ENCODE measurements at regions not wholly inside any gene's neighbourhood (a gene's known extent, or its start where the extent isn't known, plus 50 kb on each side); places are given as distances from the start of the nearest gene placed in this dataset.

- no peak overlapping the region for H3K4me3 Mint-ChIP-seq
Measured at GRCh38 chr6:14187406-14187805, 69.8 kb downstream of the CD83 start.

GRCh38 chr6:14189074-14189473 is 71.5 kb downstream of the CD83 start:
- Mint-ChIP-seq H3K36me3 (ENCODE audit: insufficient read depth in 2 of 2) (no peaks in the 10 kb centered on the region), H3K9me3 (no peaks in the 10 kb centered on the region), H3K27me3 (ENCODE audit: low read depth) (peaks cover 11% of the 10 kb centered on the region), H3K27ac (no peak overlapping the region), H3K4me1 (ENCODE audit: low read depth) (no peaks in the 10 kb centered on the region), H3K4me3 (no peak overlapping the region)
- ATAC-seq (replicated peaks in 1 of 2) (no peak), DNase-seq (no peak)

More at GRCh38 chr6:14187406-14187805, 69.8 kb downstream of the CD83 start:
- DNase-seq (no peak), ATAC-seq (replicated peaks in 1 of 2) (no peak)
- Mint-ChIP-seq H3K27ac (no peak overlapping the region), H3K27me3 (ENCODE audit: low read depth) (no peaks in the 10 kb centered on the region), H3K9me3 (no peaks in the 10 kb centered on the region), H3K36me3 (ENCODE audit: insufficient read depth in 2 of 2) (no peaks in the 10 kb centered on the region), H3K4me1 (ENCODE audit: low read depth) (no peaks in the 10 kb centered on the region)

- H3K36me3 Mint-ChIP-seq (ENCODE audit: insufficient read depth in 2 of 2) = no peaks in the 10 kb centered on the region
- H3K27me3 Mint-ChIP-seq (ENCODE audit: low read depth) = peaks cover 11% of the 10 kb centered on the region
- no peak overlapping the region for H3K4me3 Mint-ChIP-seq
- DNase-seq (no peak), ATAC-seq (replicated peaks in 1 of 2) (no peak)
- H3K9me3 Mint-ChIP-seq = no peaks in the 10 kb centered on the region
- H3K4me1 Mint-ChIP-seq (ENCODE audit: low read depth) = no peaks in the 10 kb centered on the region
- no peak overlapping the region for H3K27ac Mint-ChIP-seq
Measured at GRCh38 chr6:14190191-14190928, 72.8 kb downstream of the CD83 start.

- Mint-ChIP-seq H3K27ac (no peak overlapping the region), H3K27me3 (ENCODE audit: low read depth) (peaks cover 11% of the 10 kb centered on the region), H3K9me3 (no peaks in the 10 kb centered on the region), H3K36me3 (ENCODE audit: insufficient read depth in 2 of 2) (no peaks in the 10 kb centered on the region), H3K4me3 (no peak overlapping the region), H3K4me1 (ENCODE audit: low read depth) (no peaks in the 10 kb centered on the region)
- ATAC-seq (replicated peaks in 1 of 2) (no peak), DNase-seq (no peak)
Measured at GRCh38 chr6:14190929-14191224, 73.3 kb downstream of the CD83 start.

GRCh38 chr6:14191761-14192160 is 74.2 kb downstream of the CD83 start:
- Mint-ChIP-seq H3K9me3 (no peaks in the 10 kb centered on the region), H3K4me1 (ENCODE audit: low read depth) (no peaks in the 10 kb centered on the region), H3K4me3 (no peak overlapping the region), H3K27ac (no peak overlapping the region), H3K27me3 (ENCODE audit: low read depth) (peaks cover 11% of the 10 kb centered on the region), H3K36me3 (ENCODE audit: insufficient read depth in 2 of 2) (no peaks in the 10 kb centered on the region)
- DNase-seq (no peak), ATAC-seq (replicated peaks in 1 of 2) (no peak)

- H3K27ac Mint-ChIP-seq = no peak overlapping the region
- no peak overlapping the region for H3K4me3 Mint-ChIP-seq
- DNase-seq (no peak), ATAC-seq (replicated peaks in 1 of 2) (no peak)
- H3K9me3 Mint-ChIP-seq = no peaks in the 10 kb centered on the region
- H3K27me3 Mint-ChIP-seq (ENCODE audit: low read depth) = peaks cover 11% of the 10 kb centered on the region
- H3K36me3 Mint-ChIP-seq (ENCODE audit: insufficient read depth in 2 of 2) = no peaks in the 10 kb centered on the region
- H3K4me1 Mint-ChIP-seq (ENCODE audit: low read depth) = no peaks in the 10 kb centered on the region
Measured at GRCh38 chr6:14192216-14192788, 74.7 kb downstream of the CD83 start.

- no peak overlapping the region for H3K4me3 Mint-ChIP-seq
- ATAC-seq (replicated peaks in 1 of 2) (no peak), DNase-seq (no peak)
- no peak overlapping the region for H3K27ac Mint-ChIP-seq
- no peaks in the 10 kb centered on the region for H3K9me3 Mint-ChIP-seq
- peaks cover 11% of the 10 kb centered on the region for H3K27me3 Mint-ChIP-seq (ENCODE audit: low read depth)
- H3K36me3 Mint-ChIP-seq (ENCODE audit: insufficient read depth in 2 of 2) = no peaks in the 10 kb centered on the region
- no peaks in the 10 kb centered on the region for H3K4me1 Mint-ChIP-seq (ENCODE audit: low read depth)
Measured at GRCh38 chr6:14193524-14193923, 76.0 kb downstream of the CD83 start.

GRCh38 chr6:14194483-14194882 is 76.9 kb downstream of the CD83 start:
- no peaks in the 10 kb centered on the region for H3K9me3 Mint-ChIP-seq

GRCh38 chr6:14194976-14195375 is 77.4 kb downstream of the CD83 start:
- no peak for DNase-seq
- Mint-ChIP-seq H3K27me3 (ENCODE audit: low read depth) (peaks cover 11% of the 10 kb centered on the region), H3K4me1 (ENCODE audit: low read depth) (no peaks in the 10 kb centered on the region), H3K9me3 (peaks cover 0 to under 1% of the 10 kb centered on the region in 2 donors), H3K27ac (no peak overlapping the region), H3K36me3 (ENCODE audit: insufficient read depth in 2 of 2) (no peaks in the 10 kb centered on the region), H3K4me3 (no peak overlapping the region)
- no peak for ATAC-seq (replicated peaks in 1 of 2)

More at GRCh38 chr6:14194483-14194882, 76.9 kb downstream of the CD83 start:
- no peak for ATAC-seq (replicated peaks in 1 of 2)
- Mint-ChIP-seq H3K27ac (no peak overlapping the region), H3K4me3 (no peak overlapping the region), H3K4me1 (ENCODE audit: low read depth) (no peaks in the 10 kb centered on the region), H3K27me3 (ENCODE audit: low read depth) (peaks cover 11% of the 10 kb centered on the region), H3K36me3 (ENCODE audit: insufficient read depth in 2 of 2) (no peaks in the 10 kb centered on the region)
- no peak for DNase-seq

- DNase-seq (no peak), ATAC-seq (replicated peaks in 1 of 2) (no peak)
- H3K4me3 Mint-ChIP-seq = no peak overlapping the region
- peaks cover 11% of the 10 kb centered on the region for H3K27me3 Mint-ChIP-seq (ENCODE audit: low read depth)
- no peak overlapping the region for H3K27ac Mint-ChIP-seq
- H3K9me3 Mint-ChIP-seq = peaks cover 2 to 4% of the 10 kb centered on the region in 2 donors
- H3K36me3 Mint-ChIP-seq (ENCODE audit: insufficient read depth in 2 of 2) = peaks cover 0 to 2% of the 10 kb centered on the region in 2 donors
- H3K4me1 Mint-ChIP-seq (ENCODE audit: low read depth) = no peaks in the 10 kb centered on the region
Measured at GRCh38 chr6:14196026-14196425, 78.5 kb downstream of the CD83 start.

- Mint-ChIP-seq H3K27ac (no peak overlapping the region), H3K27me3 (ENCODE audit: low read depth) (peaks cover 11% of the 10 kb centered on the region), H3K4me1 (ENCODE audit: low read depth) (no peaks in the 10 kb centered on the region), H3K9me3 (peaks cover 2 to 4% of the 10 kb centered on the region in 2 donors), H3K4me3 (no peak overlapping the region), H3K36me3 (ENCODE audit: insufficient read depth in 2 of 2) (peaks cover 0 to 2% of the 10 kb centered on the region in 2 donors)
- ATAC-seq (replicated peaks in 1 of 2) = no peak
- DNase-seq = no peak
Measured at GRCh38 chr6:14197118-14197517, 79.5 kb downstream of the CD83 start.

GRCh38 chr6:14200047-14200446 is 82.5 kb downstream of the CD83 start:
- Mint-ChIP-seq H3K9me3 (peaks cover 2 to 4% of the 10 kb centered on the region in 2 donors), H3K4me1 (ENCODE audit: low read depth) (no peaks in the 10 kb centered on the region), H3K27me3 (ENCODE audit: low read depth) (no peaks in the 10 kb centered on the region), H3K4me3 (no peak overlapping the region), H3K36me3 (ENCODE audit: insufficient read depth in 2 of 2) (peaks cover 0 to 2% of the 10 kb centered on the region in 2 donors), H3K27ac (no peak overlapping the region)
- ATAC-seq (replicated peaks in 1 of 2) (no peak), DNase-seq (no peak)

GRCh38 chr6:14202947-14203346 is 85.4 kb downstream of the CD83 start:
- Mint-ChIP-seq H3K27ac (no peak overlapping the region), H3K9me3 (peaks cover 2 to 4% of the 10 kb centered on the region in 2 donors), H3K4me1 (ENCODE audit: low read depth) (peaks cover 12% of the 10 kb centered on the region), H3K27me3 (ENCODE audit: low read depth) (no peaks in the 10 kb centered on the region), H3K4me3 (no peak overlapping the region), H3K36me3 (ENCODE audit: insufficient read depth in 2 of 2) (peaks cover 0 to 2% of the 10 kb centered on the region in 2 donors)
- ATAC-seq (replicated peaks in 1 of 2) = no peak
- no peak for DNase-seq

- H3K9me3 Mint-ChIP-seq = no peaks in the 10 kb centered on the region
- H3K4me1 Mint-ChIP-seq (ENCODE audit: low read depth) = peaks cover 32% of the 10 kb centered on the region
- DNase-seq = no peak
- no peak overlapping the region for H3K4me3 Mint-ChIP-seq
- H3K36me3 Mint-ChIP-seq (ENCODE audit: insufficient read depth in 2 of 2) = no peaks in the 10 kb centered on the region
- no peak for ATAC-seq (replicated peaks in 1 of 2)
- no peak overlapping the region for H3K27ac Mint-ChIP-seq
- H3K27me3 Mint-ChIP-seq (ENCODE audit: low read depth) = no peaks in the 10 kb centered on the region
Measured at GRCh38 chr6:14206391-14206790, 88.8 kb downstream of the CD83 start.

Measured in activated T-cell treated with anti-CD3 and anti-CD28 coated beads, Interleukin-2, amount 50 U/mL, for 72 hours (primary cell).